ENCODE measurements at regions not wholly inside any gene's neighbourhood (a gene's known extent, or its start where the extent isn't known, plus 50 kb on each side); places are given as distances from the start of the nearest gene placed in this dataset.

GRCh38 chr4:23946299-23946698 is 56.5 kb upstream of the PPARGC1A start:
- H3K9me3 ChIP-seq (replicated peaks; ENCODE audit: control insufficient read depth, insufficient read depth, low read length) = peaks cover 4% of the 10 kb centered on the region
- H3K9me1 ChIP-seq (replicated peaks; ENCODE audit: control insufficient read depth, extremely low read depth, insufficient read depth, low read length) = no peaks in the 10 kb centered on the region
- no peaks in the 10 kb centered on the region for H3K4me1 ChIP-seq (ENCODE audit: control insufficient read depth, extremely low read depth, insufficient read depth, low read length)
- CTCF ChIA-PET = no interaction called here
- DNase-seq (ENCODE audit: low read depth, low spot score) (no peak), FAIRE-seq (no peak)
- intact Hi-C loops (cut with micrococcal nuclease) = no loop called here
- no peak overlapping the region for H2AFZ ChIP-seq (ENCODE audit: low read depth, low read length)
- H3K27ac ChIP-seq (ENCODE audit: insufficient read depth, low read depth, low read length) = no peak overlapping the region
- H3K27me3 ChIP-seq (ENCODE audit: control insufficient read depth in 2 of 2, insufficient read depth in 2 of 2, low read length in 2 of 2) = no peaks in the 10 kb centered on the region
- H3K79me2 ChIP-seq (ENCODE audit: control insufficient read depth, insufficient read depth, low read length) = no peaks in the 10 kb centered on the region
- no peak overlapping the region for H3K4me2 ChIP-seq (ENCODE audit: insufficient read depth, low read length)
- H3K9ac ChIP-seq (replicated peaks; ENCODE audit: extremely low read depth, insufficient read depth, low read length) = no peak overlapping the region
- TF ChIP-seq POLR2A (IDR thresholded peaks at IDR 0.05; ENCODE audit: low read depth, low read length) (no peak), MYC (IDR thresholded peaks at IDR 0.05; ENCODE audit: low read depth, low read length) (no peak), POLR2AphosphoS5 (IDR thresholded peaks at IDR 0.05; ENCODE audit: insufficient read depth, low read depth, low read length) (no peak), EZH2 (IDR thresholded peaks at IDR 0.05; ENCODE audit: borderline replicate concordance, low read depth, low read length, severe bottlenecking) (no peak), JUN (IDR thresholded peaks at IDR 0.05; ENCODE audit: borderline replicate concordance, insufficient read depth, insufficient read length, low read depth) (no peak), MAX (IDR thresholded peaks at IDR 0.05; ENCODE audit: insufficient read depth, insufficient read length) (no peak), FOS (IDR thresholded peaks at IDR 0.05; ENCODE audit: borderline replicate concordance, insufficient read depth, low read length) (no peak), CTCF (IDR thresholded peaks at IDR 0.05; ENCODE audit: extremely low read depth in 1 of 2, insufficient read depth in 1 of 2, low read depth in 1 of 2, low read length in 2 of 2) (no peak), GATA2 (IDR thresholded peaks at IDR 0.05; ENCODE audit: insufficient read depth, insufficient read length, low read depth, low read length) (no peak)
- H4K20me1 ChIP-seq (replicated peaks; ENCODE audit: control insufficient read depth, extremely low read depth, insufficient read depth, low read length) = no peaks in the 10 kb centered on the region
- H3K4me3 ChIP-seq (replicated peaks in 1 of 3; ENCODE audit: insufficient read depth in 1 of 3, low read depth in 1 of 3, low read length in 3 of 3) = no peak overlapping the region
- dilution Hi-C loops (cut with MboI; ENCODE audit: extremely low pct_ligation_motif_present, low sequenced_read_pairs) = no loop called here
- BruUV-seq (replicated peaks) = no TSS peak
- POLR2A ChIA-PET = no interaction called here
- H3K36me3 ChIP-seq (ENCODE audit: control insufficient read depth in 2 of 2, extremely low read depth in 1 of 2, insufficient read depth in 2 of 2, low read length in 2 of 2) = no peaks in the 10 kb centered on the region

Measured in endothelial cell of umbilical vein (primary cell).